IMR-90 (cell line): ENCODE measurements at regions not wholly inside any gene's neighbourhood (a gene's known extent, or its start where the extent isn't known, plus 50 kb on each side); places are given as distances from the start of the nearest gene placed in this dataset. TPM values are rescaled to one million over a fixed set of nuclear protein-coding genes. Genes with fewer than 3 reads are reported as not detected.

Experiments
- ATAC-seq: fragments of 200-7000 bp; cut with Tn5 transposase; 2 replicates; pipeline ENCODE4 v1.9.1; 2020; ENCODE audit warnings: low read depth, mild to moderate bottlenecking, moderate library complexity
- BruUV-seq: library from RNA; stranded (reverse); fragments of 400-500 nt; replicated peaks from 2 replicates; lab custom pipeline; 2021; lab: Mats Ljungman, UMichigan
- CTCF ChIA-PET: fragments of 300-600 bp; formaldehyde crosslinking; extraction: SDS; loops from one replicate; lab custom pipeline; 2021; ENCODE audit warnings: antibody characterized with exemption; lab: Yijun Ruan, JAX
- POLR2A ChIA-PET: fragments of 300-600 bp; sonication (Branson Sonifier 250); formaldehyde crosslinking; loops from one replicate; lab custom pipeline; 2022; ENCODE audit warnings: antibody characterized with exemption; ENCODE audit not compliant: unreplicated experiment; lab: Charles Lee
- DNase-seq: peaks from one replicate; pipeline ENCODE4 v3.0.0; 2013
- H2AFZ ChIP-seq: replicated peaks from 2 replicates; pipeline ENCODE3; 2013; ENCODE audit warnings: low read length, mild to moderate bottlenecking; ENCODE audit not compliant: poor library complexity
- H2AK5ac ChIP-seq: 2 replicates; pipeline ENCODE4 v1.6.1; 2013; ENCODE audit warnings: low read depth, low read length, inconsistent platforms
- H2AK9ac ChIP-seq: replicated peaks from 2 replicates; pipeline ENCODE3; 2013; ENCODE audit warnings: mild to moderate bottlenecking, low read depth, low read length, moderate library complexity; ENCODE audit not compliant: poor library complexity
- H2BK120ac ChIP-seq: 2 replicates; pipeline ENCODE4 v1.6.1; 2013; ENCODE audit warnings: low read depth, low read length, inconsistent platforms
- H2BK15ac ChIP-seq: 3 replicates; pipeline ENCODE4 v1.6.1; 2013; ENCODE audit warnings: low read depth, low read length, inconsistent platforms
- H2BK20ac ChIP-seq: 2 replicates; pipeline ENCODE4 v1.6.1; 2013; ENCODE audit warnings: low read depth, mild to moderate bottlenecking, inconsistent platforms, low read length, moderate library complexity
- H2BK5ac ChIP-seq: 2 replicates; pipeline ENCODE4 v1.6.1; 2013; ENCODE audit warnings: mild to moderate bottlenecking, low read depth, low read length, inconsistent platforms; ENCODE audit not compliant: poor library complexity, severe bottlenecking
- H3K14ac ChIP-seq: replicated peaks from 2 replicates; pipeline ENCODE4 v1.6.1; 2013; ENCODE audit warnings: low read depth, low read length, inconsistent platforms
- H3K18ac ChIP-seq: 2 replicates; pipeline ENCODE4 v1.6.1; 2013; ENCODE audit warnings: low read depth, low read length, control low read depth
- H3K23ac ChIP-seq: 2 replicates; pipeline ENCODE4 v1.6.1; 2013; ENCODE audit warnings: low read depth, low read length, inconsistent platforms
- H3K27ac ChIP-seq: 2 replicates; pipeline ENCODE4 v1.5.1; 2013; ENCODE audit warnings: mild to moderate bottlenecking, control low read depth, low read length; ENCODE audit not compliant: insufficient read depth
- H3K27me3 ChIP-seq: 2 replicates; pipeline ENCODE4 v1.6.1; 2013; ENCODE audit warnings: low read length; ENCODE audit not compliant: control insufficient read depth, insufficient read depth
- H3K36me3 ChIP-seq: 2 replicates; pipeline ENCODE4 v1.6.1; 2013; ENCODE audit warnings: low read length, mixed read lengths; ENCODE audit not compliant: control insufficient read depth, insufficient read depth
- H3K4ac ChIP-seq: 2 replicates; pipeline ENCODE4 v1.6.1; 2013; ENCODE audit warnings: low read depth, low read length, inconsistent platforms
- H3K4me1 ChIP-seq: 2 replicates; pipeline ENCODE4 v1.6.1; 2013; ENCODE audit warnings: low read length, mixed read lengths; ENCODE audit not compliant: control insufficient read depth, insufficient read depth
- H3K4me2 ChIP-seq: 2 replicates; pipeline ENCODE4 v1.6.1; 2013; ENCODE audit warnings: low read depth, mild to moderate bottlenecking, control low read depth, low read length, moderate library complexity
- H3K4me3 ChIP-seq: 2 replicates; pipeline ENCODE4 v1.5.1; 2013; ENCODE audit warnings: low read depth, mild to moderate bottlenecking, control low read depth, low read length, moderate library complexity; ENCODE audit not compliant: insufficient read depth
- H3K56ac ChIP-seq: 2 replicates; pipeline ENCODE4 v1.6.1; 2013; ENCODE audit warnings: low read length, inconsistent platforms; ENCODE audit not compliant: insufficient read depth; ENCODE audit errors: extremely low read depth
- H3K79me1 ChIP-seq, 2 experiments: 2 replicates each; pipeline ENCODE4 v1.6.1; 2013; ENCODE audit warnings: low read length in 2 of 2, inconsistent platforms in 1 of 2, low read depth in 1 of 2
- H3K9ac ChIP-seq: 2 replicates; pipeline ENCODE4 v1.6.1; 2013; ENCODE audit warnings: low read depth, low read length, control low read depth
- H3K9me1 ChIP-seq: 2 replicates; pipeline ENCODE4 v1.6.1; 2013; ENCODE audit warnings: low read length, inconsistent platforms; ENCODE audit not compliant: insufficient read depth
- H3K9me3 ChIP-seq: 2 replicates; pipeline ENCODE4 v1.6.1; 2013; ENCODE audit warnings: low read length; ENCODE audit not compliant: control insufficient read depth, insufficient read depth
- H4K20me1 ChIP-seq: 2 replicates; pipeline ENCODE4 v1.6.1; 2013; ENCODE audit warnings: low read length, inconsistent platforms; ENCODE audit not compliant: insufficient read depth
- H4K5ac ChIP-seq: 2 replicates; pipeline ENCODE4 v1.6.1; 2013; ENCODE audit warnings: mild to moderate bottlenecking, low read depth, low read length, control low read depth
- H4K8ac ChIP-seq, 2 experiments: 2 replicates each; pipeline ENCODE4 v1.6.1; 2013; ENCODE audit warnings: low read depth in 2 of 2, low read length in 2 of 2, control low read depth in 1 of 2, inconsistent platforms in 1 of 2
- H4K91ac ChIP-seq: 2 replicates; pipeline ENCODE4 v1.6.1; 2013; ENCODE audit warnings: low read depth, low read length, inconsistent platforms; ENCODE audit not compliant: insufficient read depth
- BHLHE40 ChIP-seq: fragments of 150-350 bp; IDR thresholded peaks from 2 replicates; pipeline ENCODE4 v1.6.1; 2016; ENCODE audit warnings: mild to moderate bottlenecking, low read depth, low read length
- NFE2L2 ChIP-seq: fragments of 150-350 bp; IDR thresholded peaks from 2 replicates; pipeline ENCODE4 v1.6.1; 2016; ENCODE audit warnings: low read depth, mild to moderate bottlenecking, low read length
- WGBS, 2 experiments: methylation state at CpG; one replicate each; pipeline versions ENCODE4 v1.1.5 to v1.1.7; 2013; ENCODE audit warnings: missing lambda C conversion rate in 2 of 2; ENCODE audit not compliant: insufficient read length in 1 of 2; ENCODE audit errors: extremely low coverage in 2 of 2; 5-methylcytosine and 5-hydroxymethylcytosine counted together
- dilution Hi-C: fragments of 300-500 bp; cut with HindIII; formaldehyde crosslinking; loops from one replicate; pipeline ENCODE4 v1.14.3; 2018; ENCODE audit warnings: low sequenced_read_pairs; ENCODE audit not compliant: unreplicated experiment
- in situ Hi-C: fragments of 300-500 bp; cut with MboI; formaldehyde crosslinking; loops from 3 replicates; pipeline ENCODE4 v1.14.3; 2019; ENCODE audit warnings: low sequenced_read_pairs, inconsistent platforms, mixed read lengths
- intact Hi-C: fragments of 100-400 bp; cut with micrococcal nuclease; formaldehyde crosslinking; loops from 2 replicates; pipeline ENCODE4 v1.10.0; 2022
- microRNA-seq, 2 experiments: library from miRNA; stranded (forward) in 1 of 2; unstranded in 1 of 2; fragments of 10-50 nt in 1 of 2; fragments of <30 nt in 1 of 2; gene quantifications in 1 of 2; microRNA quantifications in 1 of 2; one replicate each; pipeline versions ENCODE3 to v1.1.0; 2013 to 2020; ENCODE audit not compliant: insufficient read depth in 1 of 2, insufficient read length in 1 of 2, unreplicated experiment in 1 of 2
- small RNA-seq, 5 experiments: library from RNA; depleted of rRNA; stranded (forward); fragments of <200 nt; gene quantifications; one replicate each; pipeline ENCODE3, GENCODE V24; 2012

DNA sequence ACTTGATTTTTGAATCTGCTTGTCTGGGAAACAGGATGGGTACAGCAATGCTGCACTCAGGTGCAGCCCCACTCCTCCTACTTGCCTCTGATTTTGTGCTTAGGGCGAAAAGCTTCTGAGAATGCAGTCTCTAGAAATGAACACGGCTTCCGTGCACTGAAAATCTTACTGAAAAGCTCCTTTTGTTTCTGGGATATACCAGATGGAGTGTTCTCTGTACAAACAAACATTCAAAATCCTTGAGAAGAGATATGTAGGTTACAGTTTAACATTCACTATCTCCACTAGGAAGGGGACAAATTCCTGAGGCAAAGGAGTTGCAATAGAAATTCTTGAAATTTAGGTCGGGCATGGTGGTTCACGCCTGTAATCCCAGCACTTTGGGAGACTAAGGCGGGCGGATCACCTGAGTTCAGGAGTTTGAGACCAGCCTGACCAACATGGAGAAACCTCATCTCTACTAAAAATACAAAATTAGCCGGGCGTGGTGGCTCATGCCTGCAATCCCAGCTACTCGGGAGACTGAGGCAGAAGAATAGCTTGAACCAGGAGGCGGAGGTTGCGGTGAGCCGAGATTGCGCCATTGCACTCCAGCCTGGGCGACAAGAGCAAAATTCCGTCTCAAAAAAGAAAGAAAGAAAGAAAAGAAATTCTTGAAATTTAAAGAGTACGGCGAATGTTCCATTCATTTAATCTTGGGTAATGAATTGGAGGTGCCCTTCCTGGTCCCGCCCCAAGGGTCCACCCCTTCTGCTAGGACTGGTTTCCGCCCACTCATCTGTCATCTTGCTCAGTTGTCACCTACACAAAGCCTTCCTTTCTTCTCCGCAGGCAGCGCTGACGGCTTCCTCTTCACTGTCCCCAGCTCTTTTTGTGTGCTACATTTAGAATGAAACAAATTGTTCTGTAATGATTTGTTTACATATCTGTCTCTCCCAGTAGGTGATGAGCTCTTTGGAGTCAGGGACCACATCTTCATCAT is 92.4 kb downstream of the SOCS6 start:
- no peak overlapping the region for H2AK9ac ChIP-seq
- no peak overlapping the region for H2AFZ ChIP-seq
- TF ChIP-seq BHLHE40: no peak
- TF ChIP-seq NFE2L2: no peak
- peak overlapping the region; percentile 82 for H2BK120ac ChIP-seq
- peak overlapping the region in 1 of 2 experiments; percentile 76; a peak in 2 of 4 replicates for H4K8ac ChIP-seq
- ChIA-PET POLR2A (interaction anchor here (0.6 kb wide), 1 partner anchor 106 kb away, joined by 3 read pairs; no protein-coding TSS in a partner anchor), CTCF (interaction anchor here (0.7 kb wide), 1 partner anchor 53 kb away, joined by 3 read pairs; no protein-coding TSS in a partner anchor)
- in situ Hi-C loops: no loop called here
- no peaks in the 10 kb centered on the region for H3K27me3 ChIP-seq
- H3K9me3 ChIP-seq: no peaks in the 10 kb centered on the region
- no peaks in the 10 kb centered on the region; a peak in 1 of 4 replicates for H3K79me1 ChIP-seq
- no peak overlapping the region for H2BK5ac ChIP-seq
- peaks cover 13% of the 10 kb centered on the region for H3K9me1 ChIP-seq
- 0 out of 2 replicates have a peak overlapping the region, but pooled peaks have one; percentile 36 for H3K14ac ChIP-seq
- no peak overlapping the region for H3K9ac ChIP-seq
- intact Hi-C loops: no loop called here
- H2BK15ac ChIP-seq: peak overlapping the region; percentile 84; the same call in 1 of the 3 replicates
- no peak overlapping the region for H3K4me2 ChIP-seq
- no peaks in the 10 kb centered on the region for H3K36me3 ChIP-seq
- DNase-seq: no peak
- no peak overlapping the region for H3K56ac ChIP-seq
- H4K5ac ChIP-seq: no peak overlapping the region
- dilution Hi-C loops: no loop called here
- H3K4me1 ChIP-seq: peaks cover 15% of the 10 kb centered on the region
- peak overlapping the region; percentile 52; the same call in 1 of the 2 replicates for H3K23ac ChIP-seq
- no peak for ATAC-seq
- no peak overlapping the region for H3K18ac ChIP-seq
- BruUV-seq: no TSS peak
- WGBS, 2 experiments: 97% methylated on average over 5 of the region's 23 CpGs; no CpG with 5 or more reads in 1 of the 2 experiments
- peak overlapping the region; percentile 9; the same call in 1 of the 2 replicates for H2BK20ac ChIP-seq
- no peaks in the 10 kb centered on the region for H4K20me1 ChIP-seq
- peak overlapping the region; percentile 58; the same call in 1 of the 2 replicates for H3K4ac ChIP-seq
- H3K27ac ChIP-seq: no peak overlapping the region
- H4K91ac ChIP-seq: no peak overlapping the region
- peak overlapping the region; percentile 70; the same call in 1 of the 2 replicates for H2AK5ac ChIP-seq
- no peak overlapping the region for H3K4me3 ChIP-seq

Small RNAs in the stretch of these regions (microRNA-seq; reads per million reads assigned to microRNA genes)
- gene RN7SL795P (ENCODE audit: insufficient read depth, insufficient read length): not detected

Small RNAs in the stretch of these regions (small RNA-seq; reads per million reads assigned to genes)
- 0 to 2.1 (median 0) reads per million in 5 experiments for gene RN7SL795P
